GM19452 (cell line): ENCODE measurements at regions not wholly inside any gene's neighbourhood (a gene's known extent, or its start where the extent isn't known, plus 50 kb on each side); places are given as distances from the start of the nearest gene placed in this dataset.
"Not testable (repeated sequence)": the region's sequence is repeated elsewhere in the genome, so short reads cannot be mapped to it uniquely, and the experiment has no call there.

ENCODE experiments used
- ATAC-seq: cut with Tn5 transposase; IDR thresholded peaks from one replicate; pipeline ENCODE4 v1.9.1; 2021; ENCODE audit not compliant: unreplicated experiment

GRCh38 chr10:21296575-21297355, 228.7 kb downstream of the SKIDA1 start:
- no peak for ATAC-seq

- ATAC-seq, result no peak
These were observed 231.7 kb downstream of the SKIDA1 start for GRCh38 chr10:21293518-21294356.

GRCh38 chr10:21292763-21293517, 232.5 kb downstream of the SKIDA1 start:
- ATAC-seq, result no peak

GRCh38 chr10:21290499-21291160, 234.9 kb downstream of the SKIDA1 start:
- ATAC-seq, result no peak

- ATAC-seq, result no peak
These were observed 235.5 kb downstream of the SKIDA1 start for GRCh38 chr10:21289961-21290360.

- ATAC-seq, result no peak
These were observed 236.2 kb downstream of the SKIDA1 start for GRCh38 chr10:21289271-21289670.

GRCh38 chr10:21285742-21286331, 239.6 kb downstream of the SKIDA1 start:
- ATAC-seq, result no peak

GRCh38 chr10:21285207-21285606, 240.3 kb downstream of the SKIDA1 start:
- ATAC-seq, result no peak

- ATAC-seq, result no peak
These were observed 241.2 kb downstream of the SKIDA1 start for GRCh38 chr10:21284301-21284700.

GRCh38 chr10:21283053-21283452, 242.4 kb downstream of the SKIDA1 start:
- ATAC-seq, result not testable (repeated sequence)

- ATAC-seq, result no peak
These were observed 243.6 kb downstream of the SKIDA1 start for GRCh38 chr10:21281765-21282484.

GRCh38 chr10:21280971-21281572, 244.4 kb downstream of the SKIDA1 start:
- no peak for ATAC-seq

GRCh38 chr10:21280037-21280436, 245.4 kb downstream of the SKIDA1 start:
- ATAC-seq, result no peak

- ATAC-seq, result no peak
These were observed 246.3 kb downstream of the SKIDA1 start for GRCh38 chr10:21279217-21279575.

GRCh38 chr10:21278491-21279216, 246.8 kb downstream of the SKIDA1 start:
- peak; percentile 86 for ATAC-seq

- no peak for ATAC-seq
These were observed 252.0 kb downstream of the SKIDA1 start for GRCh38 chr10:21273400-21273968.

GRCh38 chr10:21272643-21273399, 252.7 kb downstream of the SKIDA1 start:
- no peak for ATAC-seq

- ATAC-seq, result no peak
These were observed 254.5 kb downstream of the SKIDA1 start for GRCh38 chr10:21270976-21271375.
